ENCODE measurements at regions not wholly inside any gene's neighbourhood (a gene's known extent, or its start where the extent isn't known, plus 50 kb on each side); places are given as distances from the start of the nearest gene placed in this dataset.

DNA sequence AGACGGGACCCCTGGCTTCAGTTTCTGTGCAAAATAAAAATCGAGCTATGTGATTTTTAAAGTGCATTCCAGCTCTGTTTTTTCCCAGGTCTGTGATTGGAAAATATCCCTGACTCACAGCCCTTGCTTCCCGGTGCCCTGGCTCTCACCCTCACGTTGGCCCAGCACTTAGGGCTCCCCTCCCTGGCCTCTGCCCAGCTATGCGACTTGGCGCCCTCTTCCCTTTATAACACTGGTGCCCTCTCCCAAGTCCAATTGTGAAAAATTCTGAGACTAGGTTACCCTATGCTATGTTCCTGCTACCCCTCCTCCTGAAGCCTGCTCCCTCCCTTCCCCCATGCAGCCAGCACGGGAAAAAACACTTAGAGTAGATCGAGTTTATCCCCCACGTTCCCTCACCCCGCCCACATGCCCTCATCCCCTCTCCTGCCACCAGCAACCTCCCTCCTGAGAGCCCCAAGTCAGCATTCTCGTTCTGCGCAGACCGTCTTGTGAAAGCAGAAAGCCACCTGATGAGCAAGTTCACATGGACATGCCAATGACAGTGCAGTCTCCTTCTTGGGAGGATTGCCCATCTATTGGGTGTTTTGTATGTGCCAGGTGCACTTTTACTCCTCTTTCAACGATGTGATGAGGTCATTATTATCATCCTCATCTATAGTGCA is 228.8 kb downstream of the VAPA start:
- Histone ChIP-seq H3K79me1 (ENCODE audit: low read length) (no peaks in the 10 kb centered on the region), H2AK5ac (ENCODE audit: low read length) (no peak overlapping the region), H3K23ac (ENCODE audit: low read length) (no peak overlapping the region), H3K4me1 (ENCODE audit: control insufficient read depth, low read depth, low read length) (peaks cover 3% of the 10 kb centered on the region), H3K56ac (ENCODE audit: low read length) (peak overlapping the region; percentile 67), H3K4ac (ENCODE audit: low read depth, low read length) (no peak overlapping the region), H2BK5ac (ENCODE audit: low read length) (no peak overlapping the region), H3K9ac (ENCODE audit: low read length) (no peak overlapping the region), H3K4me3 (ENCODE audit: low read length) (no peak overlapping the region), H3K18ac (ENCODE audit: low read length) (no peak overlapping the region), H4K5ac (ENCODE audit: low read length) (peak overlapping the region; percentile 56), H3K27ac (ENCODE audit: low read depth, low read length) (no peak overlapping the region), H3K36me3 (ENCODE audit: control insufficient read depth, insufficient read depth, low read length) (no peaks in the 10 kb centered on the region), H3K27me3 (ENCODE audit: insufficient read depth, low read length, poor library complexity) (no peaks in the 10 kb centered on the region), H4K8ac (ENCODE audit: low read depth, low read length) (no peak overlapping the region), H3K4me2 (ENCODE audit: low read length) (no peak overlapping the region), H2BK120ac (ENCODE audit: low read depth, low read length) (no peak overlapping the region), H2BK15ac (replicated peaks; ENCODE audit: low read depth) (no peak overlapping the region), H3K79me2 (ENCODE audit: control insufficient read depth, insufficient read depth, low read length) (no peaks in the 10 kb centered on the region)
- WGBS (ENCODE audit: extremely low coverage, insufficient coverage, low lambda C conversion rate), result no CpG with 5 or more reads among the region's 14 CpGs
- DNase-seq, result no peak

DNA sequence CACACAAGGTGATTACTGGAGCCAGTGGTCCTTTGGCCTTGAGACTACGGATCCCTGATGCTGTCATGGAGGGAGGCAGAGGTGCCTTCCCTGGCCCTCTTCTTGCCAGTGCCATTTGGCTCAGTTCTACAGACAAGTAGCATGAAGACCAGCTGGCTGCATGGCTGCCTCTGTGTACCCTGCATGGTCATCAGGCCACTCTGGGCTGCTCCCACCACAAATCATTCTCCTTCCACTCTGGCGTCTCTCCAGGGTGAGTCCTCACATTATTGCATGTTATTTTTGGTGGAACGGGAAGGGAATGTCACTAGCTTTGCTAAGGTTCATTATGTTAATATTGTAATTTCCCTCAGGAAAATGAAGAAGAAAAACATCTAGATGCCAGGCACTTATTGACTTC is 229.8 kb downstream of the VAPA start:
- no peaks in the 10 kb centered on the region for H3K79me2 ChIP-seq (ENCODE audit: control insufficient read depth, insufficient read depth, low read length)
- H2BK15ac ChIP-seq (replicated peaks; ENCODE audit: low read depth), result no peak overlapping the region
- H3K4me1 ChIP-seq (ENCODE audit: control insufficient read depth, low read depth, low read length), result peaks cover 3% of the 10 kb centered on the region
- no CpG with 5 or more reads among the region's 3 CpGs for WGBS (ENCODE audit: extremely low coverage, insufficient coverage, low lambda C conversion rate)
- no peak overlapping the region for H2AK5ac ChIP-seq (ENCODE audit: low read length)
- H3K23ac ChIP-seq (ENCODE audit: low read length), result no peak overlapping the region
- no peak overlapping the region for H3K56ac ChIP-seq (ENCODE audit: low read length)
- no peaks in the 10 kb centered on the region for H3K79me1 ChIP-seq (ENCODE audit: low read length)
- H4K8ac ChIP-seq (ENCODE audit: low read depth, low read length), result no peak overlapping the region
- no peak overlapping the region for H2BK120ac ChIP-seq (ENCODE audit: low read depth, low read length)
- H2BK5ac ChIP-seq (ENCODE audit: low read length), result no peak overlapping the region
- no peaks in the 10 kb centered on the region for H3K27me3 ChIP-seq (ENCODE audit: insufficient read depth, low read length, poor library complexity)
- H3K18ac ChIP-seq (ENCODE audit: low read length), result no peak overlapping the region
- H4K5ac ChIP-seq (ENCODE audit: low read length), result no peak overlapping the region
- H3K4me2 ChIP-seq (ENCODE audit: low read length), result no peak overlapping the region
- no peak for DNase-seq
- H3K4me3 ChIP-seq (ENCODE audit: low read length), result no peak overlapping the region
- H3K36me3 ChIP-seq (ENCODE audit: control insufficient read depth, insufficient read depth, low read length), result no peaks in the 10 kb centered on the region
- H3K4ac ChIP-seq (ENCODE audit: low read depth, low read length), result no peak overlapping the region
- H3K27ac ChIP-seq (ENCODE audit: low read depth, low read length), result no peak overlapping the region
- no peak overlapping the region for H3K9ac ChIP-seq (ENCODE audit: low read length)

GRCh38 chr18:10145546-10145945 is 231.7 kb downstream of the VAPA start:
- Histone ChIP-seq H4K5ac (ENCODE audit: low read length) (no peak overlapping the region), H2BK120ac (ENCODE audit: low read depth, low read length) (no peak overlapping the region)
- peak; percentile 62 for DNase-seq

GRCh38 chr18:10147226-10147625 is 233.4 kb downstream of the VAPA start:
- Histone ChIP-seq H3K4me3 (ENCODE audit: low read length) (no peak overlapping the region), H2BK15ac (replicated peaks; ENCODE audit: low read depth) (no peak overlapping the region), H2BK120ac (ENCODE audit: low read depth, low read length) (no peak overlapping the region), H3K27ac (ENCODE audit: low read depth, low read length) (no peak overlapping the region), H3K18ac (ENCODE audit: low read length) (no peak overlapping the region), H4K5ac (ENCODE audit: low read length) (no peak overlapping the region), H3K79me1 (ENCODE audit: low read length) (no peaks in the 10 kb centered on the region), H4K8ac (ENCODE audit: low read depth, low read length) (no peak overlapping the region), H3K56ac (ENCODE audit: low read length) (no peak overlapping the region), H3K4me1 (ENCODE audit: control insufficient read depth, low read depth, low read length) (no peaks in the 10 kb centered on the region), H3K4ac (ENCODE audit: low read depth, low read length) (no peak overlapping the region), H3K23ac (ENCODE audit: low read length) (no peak overlapping the region), H3K79me2 (ENCODE audit: control insufficient read depth, insufficient read depth, low read length) (no peaks in the 10 kb centered on the region), H3K27me3 (ENCODE audit: insufficient read depth, low read length, poor library complexity) (no peaks in the 10 kb centered on the region), H3K4me2 (ENCODE audit: low read length) (no peak overlapping the region), H3K9ac (ENCODE audit: low read length) (no peak overlapping the region), H2BK5ac (ENCODE audit: low read length) (no peak overlapping the region), H2AK5ac (ENCODE audit: low read length) (no peak overlapping the region), H3K36me3 (ENCODE audit: control insufficient read depth, insufficient read depth, low read length) (no peaks in the 10 kb centered on the region)
- no peak for DNase-seq
- no CpG with 5 or more reads among the region's 6 CpGs for WGBS (ENCODE audit: extremely low coverage, insufficient coverage, low lambda C conversion rate)

More at GRCh38 chr18:10145546-10145945, 231.7 kb downstream of the VAPA start:
- H3K79me1 ChIP-seq (ENCODE audit: low read length), result no peaks in the 10 kb centered on the region
- no CpG with 5 or more reads among the region's 4 CpGs for WGBS (ENCODE audit: extremely low coverage, insufficient coverage, low lambda C conversion rate)
- no peak overlapping the region for H3K4ac ChIP-seq (ENCODE audit: low read depth, low read length)
- H4K8ac ChIP-seq (ENCODE audit: low read depth, low read length), result no peak overlapping the region
- no peaks in the 10 kb centered on the region for H3K36me3 ChIP-seq (ENCODE audit: control insufficient read depth, insufficient read depth, low read length)
- H3K23ac ChIP-seq (ENCODE audit: low read length), result no peak overlapping the region
- no peaks in the 10 kb centered on the region for H3K79me2 ChIP-seq (ENCODE audit: control insufficient read depth, insufficient read depth, low read length)
- no peak overlapping the region for H2AK5ac ChIP-seq (ENCODE audit: low read length)
- H3K27ac ChIP-seq (ENCODE audit: low read depth, low read length), result no peak overlapping the region
- H2BK5ac ChIP-seq (ENCODE audit: low read length), result no peak overlapping the region
- H2BK15ac ChIP-seq (replicated peaks; ENCODE audit: low read depth), result no peak overlapping the region
- H3K56ac ChIP-seq (ENCODE audit: low read length), result no peak overlapping the region
- no peak overlapping the region for H3K9ac ChIP-seq (ENCODE audit: low read length)
- no peaks in the 10 kb centered on the region for H3K27me3 ChIP-seq (ENCODE audit: insufficient read depth, low read length, poor library complexity)
- H3K4me3 ChIP-seq (ENCODE audit: low read length), result no peak overlapping the region
- no peak overlapping the region for H3K18ac ChIP-seq (ENCODE audit: low read length)
- no peak overlapping the region for H3K4me2 ChIP-seq (ENCODE audit: low read length)
- peaks cover 3% of the 10 kb centered on the region for H3K4me1 ChIP-seq (ENCODE audit: control insufficient read depth, low read depth, low read length)

DNA sequence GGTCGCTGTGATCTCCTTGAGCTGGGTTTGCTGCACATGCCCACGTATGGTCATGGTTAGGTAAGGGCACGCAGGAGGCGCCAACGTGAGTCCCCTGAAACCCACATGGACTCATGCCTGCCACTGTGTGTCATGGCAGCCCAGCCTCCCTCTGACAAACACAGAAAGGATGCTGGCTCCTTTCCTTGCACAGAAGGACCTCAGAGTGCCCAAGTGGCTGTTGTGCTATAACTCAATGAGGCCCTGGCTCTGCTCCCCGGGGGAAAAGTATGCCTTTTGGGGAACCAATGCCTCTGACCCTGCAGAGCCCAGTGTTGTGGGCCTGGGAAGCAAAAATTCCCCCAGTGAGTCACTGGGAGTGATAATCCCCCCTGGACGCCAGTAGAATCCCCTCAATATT is 233.9 kb downstream of the VAPA start:
- no peak overlapping the region for H4K8ac ChIP-seq (ENCODE audit: low read depth, low read length)
- no CpG with 5 or more reads among the region's 7 CpGs for WGBS (ENCODE audit: extremely low coverage, insufficient coverage, low lambda C conversion rate)
- DNase-seq, result no peak

More for the DNA sequence above, 233.9 kb downstream of the VAPA start:
- H3K56ac ChIP-seq (ENCODE audit: low read length), result no peak overlapping the region
- H2BK5ac ChIP-seq (ENCODE audit: low read length), result no peak overlapping the region
- no peak overlapping the region for H3K4me3 ChIP-seq (ENCODE audit: low read length)
- no peaks in the 10 kb centered on the region for H3K79me1 ChIP-seq (ENCODE audit: low read length)
- H3K4me1 ChIP-seq (ENCODE audit: control insufficient read depth, low read depth, low read length), result no peaks in the 10 kb centered on the region
- no peak overlapping the region for H2BK120ac ChIP-seq (ENCODE audit: low read depth, low read length)
- no peak overlapping the region for H3K4me2 ChIP-seq (ENCODE audit: low read length)
- no peak overlapping the region for H3K23ac ChIP-seq (ENCODE audit: low read length)
- H2BK15ac ChIP-seq (replicated peaks; ENCODE audit: low read depth), result no peak overlapping the region
- H3K4ac ChIP-seq (ENCODE audit: low read depth, low read length), result no peak overlapping the region
- no peak overlapping the region for H2AK5ac ChIP-seq (ENCODE audit: low read length)
- H3K79me2 ChIP-seq (ENCODE audit: control insufficient read depth, insufficient read depth, low read length), result no peaks in the 10 kb centered on the region
- no peak overlapping the region for H4K5ac ChIP-seq (ENCODE audit: low read length)
- H3K18ac ChIP-seq (ENCODE audit: low read length), result no peak overlapping the region
- no peak overlapping the region for H3K27ac ChIP-seq (ENCODE audit: low read depth, low read length)
- no peaks in the 10 kb centered on the region for H3K27me3 ChIP-seq (ENCODE audit: insufficient read depth, low read length, poor library complexity)
- no peak overlapping the region for H3K9ac ChIP-seq (ENCODE audit: low read length)
- no peaks in the 10 kb centered on the region for H3K36me3 ChIP-seq (ENCODE audit: control insufficient read depth, insufficient read depth, low read length)

Data from mesendoderm (in vitro differentiated cells).